PC-3 (cell line): ENCODE measurements at regions not wholly inside any gene's neighbourhood (a gene's known extent, or its start where the extent isn't known, plus 50 kb on each side); places are given as distances from the start of the nearest gene placed in this dataset.

Experiments used
- ATAC-seq: fragments of 200-7000 bp; cut with Tn5 transposase; 2 replicates; pipeline ENCODE4 v1.9.1; 2020; ENCODE audit warnings: mild to moderate bottlenecking, moderate library complexity
- BruUV-seq: library from RNA; stranded (reverse); fragments of 400-500 nt; replicated peaks from 2 replicates; lab custom pipeline; 2021; lab: Mats Ljungman, UMichigan
- CTCF ChIA-PET: fragments of 300-600 bp; sonication (Branson Sonifier 250); formaldehyde crosslinking; loops from one replicate; lab custom pipeline; 2022; ENCODE audit warnings: antibody characterized with exemption; lab: Charles Lee
- POLR2A ChIA-PET: fragments of 300-600 bp; sonication (Branson Sonifier 250); formaldehyde crosslinking; loops from one replicate; lab custom pipeline; 2022; ENCODE audit warnings: antibody characterized with exemption; ENCODE audit not compliant: unreplicated experiment; lab: Charles Lee
- DNase-seq: peaks from one replicate; pipeline ENCODE4 v3.0.0-alpha.2; 2015
- H2AFZ ChIP-seq: fragments of 300-600 bp; sonication (generic); 2 replicates; pipeline ENCODE4 v1.6.0; 2016; ENCODE audit warnings: antibody characterized with exemption, low read length
- H3F3A ChIP-seq: fragments of 300-600 bp; sonication (generic); one replicate; pipeline ENCODE4 v1.6.0; 2017; ENCODE audit warnings: antibody characterized with exemption, low read length, control low read depth, mild to moderate bottlenecking; ENCODE audit not compliant: unreplicated experiment
- H3K27ac ChIP-seq: fragments of 300-600 bp; sonication (generic); 2 replicates; pipeline ENCODE4 v1.5.1; 2016; ENCODE audit warnings: mild to moderate bottlenecking, low read length
- H3K27me3 ChIP-seq: fragments of 300-600 bp; sonication (generic); 2 replicates; pipeline ENCODE4 v1.6.1; 2016; ENCODE audit warnings: low read length, mixed read lengths
- H3K36me3 ChIP-seq: fragments of 300-600 bp; sonication (generic); 2 replicates; pipeline ENCODE4 v1.6.1; 2016; ENCODE audit warnings: low read depth, mixed run types, low read length, mixed read lengths
- H3K4me1 ChIP-seq: fragments of 300-600 bp; sonication (generic); 2 replicates; pipeline ENCODE4 v1.5.1; 2016; ENCODE audit warnings: low read length; ENCODE audit not compliant: insufficient read depth
- H3K4me2 ChIP-seq: fragments of 300-600 bp; sonication (generic); 2 replicates; pipeline ENCODE4 v1.6.0; 2016; ENCODE audit warnings: low read length
- H3K4me3 ChIP-seq: fragments of 300-600 bp; sonication (generic); 2 replicates; pipeline ENCODE4 v1.5.1; 2016; ENCODE audit warnings: mild to moderate bottlenecking, low read length, mixed read lengths
- H3K79me2 ChIP-seq: fragments of 300-600 bp; sonication (generic); 2 replicates; pipeline ENCODE4 v1.6.1; 2017; ENCODE audit warnings: low read length, mixed read lengths
- H3K9ac ChIP-seq: fragments of 300-600 bp; sonication (generic); 2 replicates; pipeline ENCODE4 v1.6.0; 2016; ENCODE audit warnings: mild to moderate bottlenecking, low read length
- H3K9me2 ChIP-seq: fragments of 300-600 bp; sonication (generic); replicated peaks from 2 replicates; pipeline ENCODE4 v1.6.1; 2016; ENCODE audit warnings: mixed run types, low read length, mixed read lengths
- H3K9me3 ChIP-seq: fragments of 300-600 bp; sonication (generic); 2 replicates; pipeline ENCODE4 v1.6.1; 2016; ENCODE audit warnings: low read length, mixed read lengths
- H4K20me1 ChIP-seq: fragments of 300-600 bp; sonication (generic); 2 replicates; pipeline ENCODE4 v1.6.1; 2016; ENCODE audit warnings: low read length, mixed read lengths
- CTCF ChIP-seq: fragments of 300-600 bp; sonication (generic); conservative IDR thresholded peaks from 2 replicates; pipeline ENCODE4 v1.5.1; 2017; ENCODE audit warnings: antibody characterized with exemption, low read depth, mild to moderate bottlenecking, low read length
- EZH2 ChIP-seq: fragments of 300-600 bp; sonication (generic); IDR thresholded peaks from one replicate; pipeline ENCODE4 v1.6.1; 2017; ENCODE audit warnings: antibody characterized with exemption, mild to moderate bottlenecking, low read length; ENCODE audit not compliant: unreplicated experiment
- EZH2phosphoT487 ChIP-seq: fragments of 300-600 bp; sonication (generic); IDR thresholded peaks from 2 replicates; pipeline ENCODE4 v1.6.1; 2018; ENCODE audit warnings: mild to moderate bottlenecking, antibody characterized with exemption, low read length, borderline replicate concordance
- intact Hi-C: fragments of 100-400 bp; cut with micrococcal nuclease; formaldehyde crosslinking; loops from 2 replicates; pipeline ENCODE4 v1.9.0; 2023

- DNase-seq = no peak
Observed at GRCh38 chr15:53310709-53311108, 448.8 kb downstream of the WDR72 start.

GRCh38 chr15:53307952-53308624 is 451.4 kb downstream of the WDR72 start:
- no peaks in the 10 kb centered on the region for H3K36me3 ChIP-seq
- no peak overlapping the region for H3K4me3 ChIP-seq
- H3K27ac ChIP-seq = no peak overlapping the region
- H4K20me1 ChIP-seq = no peaks in the 10 kb centered on the region
- H3F3A ChIP-seq = no peaks in the 10 kb centered on the region
- intact Hi-C loops = no loop called here
- no peak overlapping the region for H3K4me2 ChIP-seq
- no peaks in the 10 kb centered on the region for H3K9me3 ChIP-seq
- DNase-seq = peak; percentile 33
- no peak for ATAC-seq
- TF ChIP-seq EZH2phosphoT487 = no peak
- peak; percentile 26; the same call in 1 of the 2 replicates for TF ChIP-seq CTCF
- ChIA-PET POLR2A (no interaction called here), CTCF (interaction anchor here (0.6 kb wide), 1 partner anchor 486 kb away, joined by 3 read pairs; no protein-coding TSS in a partner anchor)
- H3K9me2 ChIP-seq = no peaks in the 10 kb centered on the region
- H3K4me1 ChIP-seq = peaks cover 3% of the 10 kb centered on the region; the same call in 1 of the 2 replicates
- H2AFZ ChIP-seq = no peak overlapping the region
- H3K9ac ChIP-seq = no peak overlapping the region
- H3K27me3 ChIP-seq = no peaks in the 10 kb centered on the region
- H3K79me2 ChIP-seq = no peaks in the 10 kb centered on the region
- no TSS peak for BruUV-seq

More at GRCh38 chr15:53310709-53311108, 448.8 kb downstream of the WDR72 start:
- no TSS peak for BruUV-seq
- Histone ChIP-seq H3K9me2 (no peaks in the 10 kb centered on the region), H2AFZ (no peak overlapping the region), H3K9me3 (no peaks in the 10 kb centered on the region), H4K20me1 (no peaks in the 10 kb centered on the region), H3F3A (no peaks in the 10 kb centered on the region), H3K27me3 (peaks cover 13% of the 10 kb centered on the region; the same call in 1 of the 2 replicates), H3K27ac (no peak overlapping the region), H3K79me2 (no peaks in the 10 kb centered on the region), H3K36me3 (no peaks in the 10 kb centered on the region), H3K4me3 (no peak overlapping the region), H3K4me1 (peaks cover 3% of the 10 kb centered on the region; the same call in 1 of the 2 replicates), H3K9ac (no peak overlapping the region), H3K4me2 (no peak overlapping the region)
- POLR2A ChIA-PET = no interaction called here
- CTCF ChIA-PET = no interaction called here
- TF ChIP-seq EZH2 = no peak
- TF ChIP-seq EZH2phosphoT487 = no peak
- TF ChIP-seq CTCF = no peak
- intact Hi-C loops = no loop called here
- no peak for ATAC-seq

- ATAC-seq (no peak), DNase-seq (no peak)
- Histone ChIP-seq H3K4me2 (no peak overlapping the region), H2AFZ (no peak overlapping the region), H3K79me2 (no peaks in the 10 kb centered on the region), H3F3A (no peaks in the 10 kb centered on the region), H3K27ac (no peak overlapping the region), H3K9ac (no peak overlapping the region), H3K4me3 (no peak overlapping the region), H3K4me1 (peaks cover 3% of the 10 kb centered on the region; the same call in 1 of the 2 replicates), H4K20me1 (no peaks in the 10 kb centered on the region), H3K27me3 (no peaks in the 10 kb centered on the region), H3K9me2 (no peaks in the 10 kb centered on the region), H3K9me3 (no peaks in the 10 kb centered on the region), H3K36me3 (no peaks in the 10 kb centered on the region)
- no TSS peak for BruUV-seq
- intact Hi-C loops = no loop called here
- ChIA-PET POLR2A (no interaction called here), CTCF (no interaction called here)
- TF ChIP-seq EZH2phosphoT487 (no peak), CTCF (no peak), EZH2 (no peak)
Observed at GRCh38 chr15:53305554-53305953, 453.9 kb downstream of the WDR72 start.
